Activated naive CD8-positive, alpha-beta T cell (primary cell): ENCODE measurements at regions not wholly inside any gene's neighbourhood (a gene's known extent, or its start where the extent isn't known, plus 50 kb on each side); places are given as distances from the start of the nearest gene placed in this dataset.

Experiments used
- H3K27ac Mint-ChIP-seq: one replicate; pipeline ENCODE4 v1.8.0; 2021; ENCODE audit warnings: mixed read lengths
- H3K27me3 Mint-ChIP-seq: one replicate; pipeline ENCODE4 v1.8.0; 2021; ENCODE audit warnings: mixed read lengths
- H3K36me3 Mint-ChIP-seq: one replicate; pipeline ENCODE4 v1.8.0; 2021; ENCODE audit warnings: mixed read lengths
- H3K4me1 Mint-ChIP-seq: one replicate; pipeline ENCODE4 v1.8.0; 2021; ENCODE audit warnings: low read depth, mixed read lengths
- H3K4me3 Mint-ChIP-seq: one replicate; pipeline ENCODE4 v1.8.0; 2021; ENCODE audit warnings: mild to moderate bottlenecking, mixed read lengths
- H3K9me3 Mint-ChIP-seq: one replicate; pipeline ENCODE4 v1.8.0; 2021; ENCODE audit warnings: low read depth, mixed read lengths

DNA sequence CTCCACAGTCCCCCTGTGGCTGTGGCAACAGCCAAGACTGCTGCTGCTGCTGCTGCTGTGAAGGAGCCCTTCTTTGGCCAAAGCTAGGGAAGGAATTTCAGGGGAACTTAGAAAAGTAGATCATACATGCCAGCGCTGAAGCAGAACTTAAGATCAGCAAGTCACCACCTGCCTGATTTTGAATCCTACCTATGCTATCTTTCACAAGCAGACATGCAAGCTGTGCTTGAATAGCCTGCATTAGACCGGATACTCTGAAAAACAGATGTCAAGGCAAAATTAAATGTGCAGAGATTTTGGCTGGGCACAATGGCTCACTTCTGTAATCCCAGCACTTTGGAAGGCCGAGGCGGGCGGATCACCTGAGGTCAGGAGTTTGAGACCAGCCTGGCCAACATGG lies 99.3 kb upstream of the ZNF366 start:
- Mint-ChIP-seq H3K4me1 (peaks cover 4% of the 10 kb centered on the region), H3K4me3 (no peak overlapping the region), H3K36me3 (no peaks in the 10 kb centered on the region), H3K9me3 (no peaks in the 10 kb centered on the region), H3K27ac (no peak overlapping the region), H3K27me3 (peaks cover 10% of the 10 kb centered on the region)

DNA sequence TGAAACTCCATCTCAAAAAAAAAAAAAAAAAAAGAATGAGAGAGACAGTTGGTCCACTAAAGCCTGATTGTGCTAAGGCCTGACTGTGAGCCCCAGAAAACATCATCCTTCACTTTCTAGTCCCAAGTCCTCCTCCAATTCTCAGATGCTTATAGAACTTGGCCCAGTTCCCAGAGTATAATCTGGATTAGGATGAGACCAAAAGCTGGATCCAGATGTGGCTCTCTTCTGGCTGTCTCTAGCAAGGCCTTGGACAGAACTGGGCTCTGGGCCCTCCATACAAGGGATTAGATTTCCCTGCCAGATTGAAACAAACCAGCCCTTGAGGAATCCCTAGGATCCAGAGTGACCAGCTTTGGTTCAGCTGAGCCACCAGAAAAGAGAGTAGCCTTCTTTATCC lies 98.4 kb upstream of the ZNF366 start:
- H3K36me3 Mint-ChIP-seq = no peaks in the 10 kb centered on the region
- no peak overlapping the region for H3K27ac Mint-ChIP-seq
- no peak overlapping the region for H3K4me3 Mint-ChIP-seq
- H3K9me3 Mint-ChIP-seq = no peaks in the 10 kb centered on the region
- peaks cover 5% of the 10 kb centered on the region for H3K27me3 Mint-ChIP-seq
- no peaks in the 10 kb centered on the region for H3K4me1 Mint-ChIP-seq

DNA sequence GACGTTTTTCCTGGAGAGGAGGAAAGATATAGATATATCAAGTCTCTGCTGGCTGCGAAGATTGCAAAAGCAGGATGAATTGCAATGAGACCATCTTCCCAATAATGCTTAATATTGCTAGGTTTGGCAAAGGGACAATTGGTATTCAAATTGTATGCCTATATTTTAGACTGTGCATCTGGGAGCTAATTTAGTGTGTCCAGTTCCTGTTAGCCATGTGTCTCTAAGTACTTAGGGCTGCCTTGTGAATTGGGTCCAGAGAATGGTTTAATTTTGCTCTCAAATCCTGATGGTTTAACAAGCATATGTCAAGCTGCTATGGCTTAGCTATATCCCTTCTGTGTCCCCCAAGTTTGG lies 97.6 kb upstream of the ZNF366 start:
- Mint-ChIP-seq H3K27me3 (peaks cover 2% of the 10 kb centered on the region), H3K4me1 (no peaks in the 10 kb centered on the region), H3K9me3 (no peaks in the 10 kb centered on the region), H3K4me3 (no peak overlapping the region), H3K27ac (no peak overlapping the region), H3K36me3 (no peaks in the 10 kb centered on the region)

DNA sequence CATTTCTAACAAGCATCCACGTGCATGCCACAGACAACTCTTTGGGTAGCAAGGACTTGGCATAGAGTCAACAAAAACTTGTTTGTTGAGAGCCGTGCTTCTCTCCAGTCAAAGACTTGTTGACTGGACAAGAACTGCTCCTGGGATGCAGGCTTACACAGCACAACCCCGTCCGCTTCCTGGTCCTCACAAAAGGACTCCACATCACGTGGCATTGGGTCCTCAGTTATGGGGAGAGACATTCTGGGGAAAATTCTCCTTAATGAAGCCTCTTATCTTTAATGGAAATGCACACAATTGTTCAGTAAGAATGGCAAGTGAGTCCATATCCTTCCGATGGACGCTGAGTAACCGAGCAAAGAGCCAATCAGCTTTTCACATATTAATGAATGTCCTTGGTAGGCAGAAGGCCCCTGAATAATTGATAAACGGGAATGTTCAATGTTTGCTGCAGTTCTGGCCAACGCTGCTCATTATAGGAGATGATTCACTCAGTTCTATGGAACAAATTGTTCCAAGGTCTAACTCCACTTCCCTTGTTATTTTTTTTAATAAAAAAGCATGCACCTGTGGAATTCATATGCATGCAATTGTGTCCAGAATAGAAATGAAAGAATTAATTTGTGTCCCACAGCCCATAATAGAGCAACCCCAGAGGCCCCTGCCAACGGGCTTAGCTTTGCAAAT lies 97.0 kb upstream of the ZNF366 start:
- H3K27me3 Mint-ChIP-seq = peaks cover 2% of the 10 kb centered on the region
- H3K4me3 Mint-ChIP-seq = no peak overlapping the region
- no peaks in the 10 kb centered on the region for H3K4me1 Mint-ChIP-seq
- H3K9me3 Mint-ChIP-seq = no peaks in the 10 kb centered on the region
- H3K27ac Mint-ChIP-seq = no peak overlapping the region
- no peaks in the 10 kb centered on the region for H3K36me3 Mint-ChIP-seq

DNA sequence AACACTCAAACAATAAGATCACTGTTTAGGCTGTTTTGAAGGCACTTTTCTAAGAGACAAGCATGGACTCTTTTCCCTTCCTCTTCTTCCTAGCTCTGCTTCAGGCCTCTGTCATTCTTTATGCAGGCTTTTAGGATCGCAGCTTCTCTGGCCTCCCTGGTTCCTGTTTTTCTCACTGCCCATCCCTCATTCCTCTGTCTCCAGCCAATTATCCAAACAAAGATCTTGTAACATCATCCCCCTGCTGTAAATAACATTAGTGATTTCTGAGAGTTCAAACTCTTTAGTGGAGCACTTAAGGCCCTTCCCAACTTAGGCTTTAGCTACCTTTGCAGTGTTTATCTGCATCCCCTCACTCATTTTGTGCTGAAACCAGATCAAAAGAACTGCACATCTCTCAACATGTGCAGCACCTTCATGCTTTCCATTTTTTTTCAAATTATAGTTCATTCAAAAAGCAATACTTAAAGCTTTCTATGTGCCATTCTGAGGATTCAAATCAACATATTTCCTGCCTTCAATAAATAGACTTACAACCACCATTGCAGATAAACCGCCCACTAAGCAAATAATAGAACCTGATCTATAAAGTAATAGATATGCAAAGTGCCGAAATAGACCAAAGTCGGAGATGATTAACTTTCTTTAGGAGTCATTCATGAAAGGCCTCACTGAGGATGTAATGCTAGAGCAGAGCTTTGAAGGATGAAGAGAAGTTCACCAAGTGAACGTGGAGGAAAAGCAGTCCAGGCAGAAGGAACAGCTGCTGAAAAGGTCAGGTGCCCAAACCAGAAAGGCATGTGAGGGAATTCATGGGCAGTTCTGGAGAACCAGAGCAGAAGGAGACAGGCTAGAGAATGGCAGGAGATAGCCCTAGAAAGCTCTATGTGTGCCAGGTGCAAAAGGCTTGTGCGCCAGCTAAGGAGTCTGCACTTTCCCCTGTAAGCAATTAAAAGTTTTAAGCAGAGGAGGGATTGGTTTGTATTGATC lies 95.8 kb upstream of the ZNF366 start:
- Mint-ChIP-seq H3K4me1 (no peaks in the 10 kb centered on the region), H3K36me3 (no peaks in the 10 kb centered on the region), H3K27ac (no peak overlapping the region), H3K4me3 (no peak overlapping the region), H3K27me3 (peaks cover 2% of the 10 kb centered on the region), H3K9me3 (no peaks in the 10 kb centered on the region)

DNA sequence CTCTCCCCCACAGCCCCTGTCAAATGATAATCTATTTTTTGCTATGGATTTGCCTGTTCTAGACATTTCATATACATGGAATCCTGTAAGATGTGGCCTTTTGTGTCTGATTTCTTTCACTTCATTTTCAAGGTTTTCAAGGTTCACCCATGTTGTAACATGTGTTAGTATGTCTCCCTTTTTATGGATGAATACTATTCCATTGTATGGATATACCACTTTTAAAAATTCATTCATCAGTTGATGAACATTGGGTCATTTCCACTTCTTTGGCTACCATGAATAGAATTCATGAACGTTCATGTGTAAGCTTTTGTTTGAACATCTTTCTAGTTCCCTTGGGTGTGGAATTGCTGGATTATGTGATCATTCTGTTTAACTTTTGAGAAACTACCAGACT lies 94.7 kb upstream of the ZNF366 start:
- Mint-ChIP-seq H3K36me3 (no peaks in the 10 kb centered on the region), H3K27me3 (peaks cover 2% of the 10 kb centered on the region), H3K4me1 (no peaks in the 10 kb centered on the region), H3K9me3 (no peaks in the 10 kb centered on the region), H3K4me3 (no peak overlapping the region), H3K27ac (no peak overlapping the region)

DNA sequence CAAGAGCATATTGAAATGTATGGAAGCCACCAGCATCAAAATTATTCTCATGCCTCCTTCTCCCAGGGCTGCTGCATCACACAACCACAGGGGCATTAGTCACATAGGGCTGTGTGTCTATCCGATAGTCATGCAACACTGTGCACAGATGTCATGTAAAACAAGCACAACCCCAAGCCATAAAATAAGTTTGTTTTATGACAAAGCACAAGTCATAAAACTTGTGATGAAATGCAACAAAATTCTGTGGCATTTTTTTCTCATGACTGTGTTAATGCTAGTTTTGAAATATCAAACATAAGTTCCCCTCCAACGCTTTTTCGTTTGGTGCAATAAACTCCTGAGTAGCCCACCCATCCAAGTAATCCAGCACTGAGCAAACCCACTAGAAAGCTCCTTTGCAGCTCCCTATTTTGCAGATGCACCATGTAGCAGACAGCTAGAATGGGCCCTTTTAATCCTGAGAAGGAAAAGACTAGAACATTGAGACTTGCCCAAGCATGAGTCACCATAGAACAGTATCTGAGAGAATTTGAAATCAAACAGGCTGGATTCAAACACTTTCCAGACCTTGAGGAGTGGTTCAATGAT lies 93.3 kb upstream of the ZNF366 start:
- H3K36me3 Mint-ChIP-seq = no peaks in the 10 kb centered on the region
- no peaks in the 10 kb centered on the region for H3K27me3 Mint-ChIP-seq
- H3K4me3 Mint-ChIP-seq = no peak overlapping the region
- H3K4me1 Mint-ChIP-seq = no peaks in the 10 kb centered on the region
- no peak overlapping the region for H3K27ac Mint-ChIP-seq
- H3K9me3 Mint-ChIP-seq = no peaks in the 10 kb centered on the region

DNA sequence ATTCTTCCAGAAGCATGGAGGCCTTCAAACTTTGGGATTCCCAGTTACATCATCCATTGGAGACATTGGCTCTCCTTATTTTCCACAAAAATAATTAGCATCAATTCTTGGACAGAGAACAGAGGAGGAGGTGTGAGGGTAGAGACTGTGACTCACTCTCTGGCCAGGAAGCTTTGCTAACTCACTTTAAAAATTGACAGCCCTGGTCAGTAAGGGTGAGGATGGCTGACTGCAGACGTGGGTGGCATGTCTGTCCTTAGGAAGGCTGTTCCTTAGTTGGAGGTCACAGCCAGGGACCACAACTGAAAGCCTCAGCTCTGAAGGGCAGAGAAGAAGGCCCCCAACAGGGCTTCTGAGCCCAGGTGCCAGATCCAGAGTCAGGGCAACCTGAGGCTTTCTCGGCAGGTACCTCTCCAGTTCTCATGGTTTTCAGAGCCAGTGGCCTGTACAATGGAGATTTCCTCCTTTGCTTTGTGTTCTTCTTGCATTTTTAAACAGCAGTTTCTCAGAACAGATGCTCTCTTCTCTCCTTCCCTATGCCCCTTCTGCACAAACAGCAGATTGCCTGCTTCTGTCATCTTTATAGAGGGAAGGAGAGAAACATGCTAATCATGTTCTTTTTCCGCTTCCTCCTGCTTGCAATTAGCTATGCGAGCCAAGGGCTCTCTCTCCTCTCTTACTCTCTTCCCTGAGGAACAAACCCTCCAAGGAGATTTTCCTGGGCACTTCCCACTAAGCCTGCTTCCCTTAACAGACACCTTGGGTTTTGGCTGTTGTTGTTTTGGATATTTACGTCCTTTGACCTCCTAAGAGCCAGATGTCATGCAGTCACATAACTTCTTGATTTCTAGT lies 92.5 kb upstream of the ZNF366 start:
- H3K4me3 Mint-ChIP-seq = no peak overlapping the region
- H3K4me1 Mint-ChIP-seq = no peaks in the 10 kb centered on the region
- no peaks in the 10 kb centered on the region for H3K27me3 Mint-ChIP-seq
- no peak overlapping the region for H3K27ac Mint-ChIP-seq
- H3K9me3 Mint-ChIP-seq = no peaks in the 10 kb centered on the region
- H3K36me3 Mint-ChIP-seq = no peaks in the 10 kb centered on the region

DNA sequence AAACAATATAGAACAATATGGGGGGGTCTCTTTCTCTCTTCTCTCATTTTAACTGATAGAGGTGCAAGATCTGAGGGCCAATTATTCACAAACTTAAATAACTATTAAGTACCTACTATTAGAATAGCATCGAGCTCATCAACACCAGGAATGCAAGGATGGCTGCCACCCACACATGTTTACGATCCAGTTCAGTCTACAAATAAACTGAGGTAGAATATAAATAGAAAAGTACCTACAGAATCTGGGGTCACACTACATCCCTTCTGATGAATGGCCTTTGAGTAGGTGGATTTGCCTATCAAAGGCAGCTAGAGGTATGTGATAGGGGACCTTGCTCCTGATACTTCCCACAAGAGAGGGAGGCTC lies 91.8 kb upstream of the ZNF366 start:
- H3K27ac Mint-ChIP-seq = no peak overlapping the region
- H3K27me3 Mint-ChIP-seq = no peaks in the 10 kb centered on the region
- no peaks in the 10 kb centered on the region for H3K9me3 Mint-ChIP-seq
- H3K4me1 Mint-ChIP-seq = no peaks in the 10 kb centered on the region
- H3K4me3 Mint-ChIP-seq = no peak overlapping the region
- no peaks in the 10 kb centered on the region for H3K36me3 Mint-ChIP-seq

DNA sequence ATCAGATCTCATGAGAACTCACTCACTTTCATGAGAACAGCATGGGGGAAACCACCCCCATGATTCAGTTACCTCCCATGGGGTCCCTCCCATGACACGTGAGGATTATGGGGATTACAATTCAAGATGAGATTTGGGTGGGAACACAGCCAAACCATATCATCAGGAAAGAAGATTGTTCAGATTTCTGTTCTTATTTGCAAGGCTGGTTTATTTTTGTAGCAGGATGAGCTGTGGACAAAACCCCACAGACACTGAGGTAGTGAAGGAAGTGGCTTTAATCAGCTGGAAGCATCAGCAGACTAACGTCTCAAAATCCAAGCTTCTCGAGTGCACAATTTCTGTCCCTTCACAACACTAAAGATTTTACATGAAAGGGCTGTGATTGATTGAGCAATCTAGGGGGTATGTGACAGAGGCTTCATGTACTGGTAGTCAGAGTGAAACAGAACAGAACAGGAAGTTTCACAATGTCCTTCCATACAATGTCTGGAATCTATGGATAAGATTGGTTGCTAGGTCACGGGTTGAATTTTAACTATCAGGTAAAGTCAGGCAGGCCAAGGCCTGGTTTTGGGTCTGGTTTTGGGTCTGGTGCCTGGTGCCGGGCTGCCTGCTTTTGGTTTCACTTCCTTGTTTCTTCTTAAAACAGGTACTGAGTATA lies 91.3 kb upstream of the ZNF366 start:
- Mint-ChIP-seq H3K36me3 (no peaks in the 10 kb centered on the region), H3K27me3 (no peaks in the 10 kb centered on the region), H3K27ac (no peak overlapping the region), H3K4me3 (no peak overlapping the region), H3K4me1 (no peaks in the 10 kb centered on the region), H3K9me3 (no peaks in the 10 kb centered on the region)

DNA sequence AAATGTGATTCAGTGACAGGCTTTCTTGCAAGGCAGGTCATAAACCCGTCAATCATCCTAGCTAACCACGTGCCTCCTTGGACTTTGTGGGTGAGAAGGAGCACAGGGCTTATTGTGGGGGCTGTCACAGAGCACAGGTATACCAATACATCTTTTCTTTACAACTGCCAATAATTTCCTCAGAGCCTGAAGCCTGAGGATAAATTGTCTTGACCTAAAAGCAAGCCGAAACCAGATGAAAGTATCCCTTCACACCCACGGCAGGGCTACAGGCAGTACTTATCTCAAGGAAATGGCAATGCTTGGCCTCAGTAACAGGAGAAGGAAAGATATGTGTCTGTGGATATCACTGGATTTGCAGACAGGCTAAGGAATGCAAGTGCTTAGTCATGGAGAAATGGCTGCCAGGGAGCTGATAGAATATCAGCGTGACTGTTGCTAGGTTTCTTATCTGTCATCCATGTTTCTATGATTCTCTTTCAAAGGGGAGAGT lies 90.3 kb upstream of the ZNF366 start:
- no peaks in the 10 kb centered on the region for H3K27me3 Mint-ChIP-seq
- H3K9me3 Mint-ChIP-seq = no peaks in the 10 kb centered on the region
- H3K27ac Mint-ChIP-seq = no peak overlapping the region
- H3K4me3 Mint-ChIP-seq = no peak overlapping the region
- H3K36me3 Mint-ChIP-seq = no peaks in the 10 kb centered on the region
- no peaks in the 10 kb centered on the region for H3K4me1 Mint-ChIP-seq

DNA sequence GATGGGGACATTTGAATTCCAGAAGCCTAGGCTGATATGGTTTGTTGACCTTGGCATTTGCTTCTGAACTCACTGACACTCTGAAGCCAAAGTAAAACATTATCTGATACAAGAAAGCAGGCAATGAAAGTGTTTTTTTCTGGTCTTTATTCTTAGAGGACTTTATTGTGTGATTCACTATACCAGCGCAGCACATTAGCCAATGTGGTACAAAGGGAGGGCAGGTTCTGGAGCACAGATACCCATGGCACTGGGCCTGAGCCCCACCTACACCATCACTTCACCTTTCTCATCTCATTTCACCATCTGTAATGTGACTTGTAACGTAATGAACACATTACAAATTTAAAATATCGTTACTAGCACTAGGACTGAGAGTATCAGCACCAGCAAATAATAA lies 89.7 kb upstream of the ZNF366 start:
- Mint-ChIP-seq H3K9me3 (no peaks in the 10 kb centered on the region), H3K27me3 (no peaks in the 10 kb centered on the region), H3K27ac (no peak overlapping the region), H3K4me3 (no peak overlapping the region), H3K36me3 (no peaks in the 10 kb centered on the region), H3K4me1 (no peaks in the 10 kb centered on the region)

DNA sequence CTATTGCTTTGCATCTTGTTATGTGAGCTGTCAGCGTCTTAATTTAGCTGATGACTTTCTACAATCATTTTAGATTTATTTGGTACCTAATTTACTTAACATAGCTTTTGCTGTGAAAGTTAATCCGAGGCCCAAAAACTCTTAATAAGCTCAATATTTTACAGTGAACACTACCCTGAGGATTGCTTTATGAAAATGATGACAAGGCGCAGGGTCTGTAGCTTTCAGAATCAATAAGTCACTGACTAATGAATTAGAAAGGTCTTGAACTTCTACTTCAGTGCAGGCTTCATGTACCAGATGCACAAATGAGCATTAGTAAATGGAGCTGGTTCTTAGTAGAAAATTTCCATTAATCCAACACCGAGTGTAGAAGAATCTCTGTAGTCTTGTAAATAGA lies 81.4 kb upstream of the ZNF366 start:
- peaks cover 7% of the 10 kb centered on the region for H3K27me3 Mint-ChIP-seq
- H3K4me1 Mint-ChIP-seq = no peaks in the 10 kb centered on the region
- no peak overlapping the region for H3K27ac Mint-ChIP-seq
- no peaks in the 10 kb centered on the region for H3K36me3 Mint-ChIP-seq
- no peak overlapping the region for H3K4me3 Mint-ChIP-seq
- H3K9me3 Mint-ChIP-seq = no peaks in the 10 kb centered on the region

DNA sequence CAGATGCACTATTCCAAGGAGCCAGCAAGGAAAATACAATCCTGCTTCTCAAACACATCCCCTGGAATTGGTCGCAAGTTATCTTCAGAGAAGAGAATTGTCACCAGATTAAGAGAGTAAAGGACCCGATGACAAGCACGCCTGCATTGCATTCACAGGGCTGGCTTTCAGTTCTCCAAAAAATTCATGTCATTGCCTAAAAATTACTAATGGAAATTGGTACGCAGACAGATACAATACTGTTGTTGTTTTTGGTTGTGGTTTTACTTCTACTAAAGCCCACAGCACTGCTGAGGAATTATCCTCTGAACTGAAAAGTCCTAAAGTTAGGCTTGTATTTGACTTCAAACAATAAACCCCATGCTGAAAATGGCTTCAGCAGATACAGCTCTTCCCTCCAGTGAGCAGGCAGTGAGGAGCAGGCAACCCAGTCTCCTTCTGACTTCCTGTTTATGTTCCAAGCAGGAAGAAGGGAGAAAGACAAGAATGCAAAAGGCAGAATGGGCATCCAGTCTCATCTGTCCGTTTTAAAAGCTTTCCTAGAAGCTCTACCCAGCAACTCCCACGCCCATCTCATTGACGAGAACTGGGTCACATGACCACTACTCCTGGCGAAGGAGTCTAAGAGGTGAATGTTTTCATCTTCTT lies 80.6 kb upstream of the ZNF366 start:
- H3K9me3 Mint-ChIP-seq = no peaks in the 10 kb centered on the region
- no peaks in the 10 kb centered on the region for H3K36me3 Mint-ChIP-seq
- H3K27ac Mint-ChIP-seq = no peak overlapping the region
- no peak overlapping the region for H3K4me3 Mint-ChIP-seq
- H3K27me3 Mint-ChIP-seq = peaks cover 7% of the 10 kb centered on the region
- no peaks in the 10 kb centered on the region for H3K4me1 Mint-ChIP-seq
